ENCODE measurements at regions not wholly inside any gene's neighbourhood (a gene's known extent, or its start where the extent isn't known, plus 50 kb on each side); places are given as distances from the start of the nearest gene placed in this dataset.

DNA sequence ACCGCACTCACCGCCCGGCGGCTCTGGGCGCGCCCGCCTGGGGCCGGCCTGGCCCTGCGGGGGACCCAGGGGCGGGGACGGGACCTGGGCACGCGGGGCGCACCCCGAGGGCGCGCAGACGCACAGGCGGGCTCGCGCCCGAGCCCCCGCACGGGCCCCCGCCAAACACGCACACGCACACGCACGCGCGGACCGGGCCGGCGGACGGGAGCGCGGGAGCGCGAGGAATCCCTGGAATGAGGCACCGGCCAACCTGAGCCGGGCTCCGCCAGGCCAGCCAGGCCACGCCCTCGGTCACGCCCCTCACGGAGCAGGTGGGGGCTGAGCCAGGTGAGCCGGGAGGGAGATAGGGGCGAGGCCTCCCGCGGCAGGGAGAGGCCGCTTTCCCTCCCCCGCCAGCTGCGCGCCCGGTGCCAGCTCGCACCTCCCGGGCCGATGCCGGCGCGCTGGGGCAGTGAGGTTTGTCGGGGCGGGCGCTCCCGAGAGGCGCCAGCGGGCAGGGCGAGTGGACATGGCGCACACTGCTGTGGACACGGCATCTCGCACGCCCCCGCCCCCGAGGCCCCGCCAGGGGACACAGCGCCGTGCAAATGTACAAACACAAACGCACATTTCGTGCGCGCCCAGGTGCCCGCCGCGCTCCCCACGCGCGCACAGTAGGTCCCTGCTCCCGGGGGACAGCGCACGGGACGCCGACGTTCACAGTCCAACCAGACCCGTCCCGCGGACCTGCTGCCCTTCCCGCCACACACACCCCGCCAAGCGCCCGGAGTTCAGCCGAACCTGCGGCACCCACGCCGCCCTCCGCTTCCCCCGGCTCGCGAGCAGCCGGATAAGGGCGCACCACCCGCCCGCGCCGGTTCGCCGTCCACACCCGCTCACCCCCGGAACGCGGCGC lies 75.9 kb upstream of the VGLL4 start:
- TF ChIP-seq, protein P1, sequence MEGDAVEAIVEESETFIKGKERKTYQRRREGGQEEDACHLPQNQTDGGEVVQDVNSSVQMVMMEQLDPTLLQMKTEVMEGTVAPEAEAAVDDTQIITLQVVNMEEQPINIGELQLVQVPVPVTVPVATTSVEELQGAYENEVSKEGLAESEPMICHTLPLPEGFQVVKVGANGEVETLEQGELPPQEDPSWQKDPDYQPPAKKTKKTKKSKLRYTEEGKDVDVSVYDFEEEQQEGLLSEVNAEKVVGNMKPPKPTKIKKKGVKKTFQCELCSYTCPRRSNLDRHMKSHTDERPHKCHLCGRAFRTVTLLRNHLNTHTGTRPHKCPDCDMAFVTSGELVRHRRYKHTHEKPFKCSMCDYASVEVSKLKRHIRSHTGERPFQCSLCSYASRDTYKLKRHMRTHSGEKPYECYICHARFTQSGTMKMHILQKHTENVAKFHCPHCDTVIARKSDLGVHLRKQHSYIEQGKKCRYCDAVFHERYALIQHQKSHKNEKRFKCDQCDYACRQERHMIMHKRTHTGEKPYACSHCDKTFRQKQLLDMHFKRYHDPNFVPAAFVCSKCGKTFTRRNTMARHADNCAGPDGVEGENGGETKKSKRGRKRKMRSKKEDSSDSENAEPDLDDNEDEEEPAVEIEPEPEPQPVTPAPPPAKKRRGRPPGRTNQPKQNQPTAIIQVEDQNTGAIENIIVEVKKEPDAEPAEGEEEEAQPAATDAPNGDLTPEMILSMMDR (IDR thresholded peaks at IDR 0.05; ENCODE audit: insufficient read depth, low read depth, low read length, missing control alignments), result no peak
- peak overlapping the region; percentile 67 for H3K4me3 ChIP-seq (ENCODE audit: low read depth, low read length)
- DNase-seq (ENCODE audit: low read depth), result peak; percentile 74

GRCh38 chr3:11718637-11719405 lies 75.1 kb upstream of the VGLL4 start:
- TF ChIP-seq, protein P1 (IDR thresholded peaks at IDR 0.05; ENCODE audit: insufficient read depth, low read depth, low read length, missing control alignments), result no peak
- DNase-seq (ENCODE audit: low read depth), result peak; percentile 40
- H3K4me3 ChIP-seq (ENCODE audit: low read depth, low read length), result peak overlapping the region; percentile 67

DNA sequence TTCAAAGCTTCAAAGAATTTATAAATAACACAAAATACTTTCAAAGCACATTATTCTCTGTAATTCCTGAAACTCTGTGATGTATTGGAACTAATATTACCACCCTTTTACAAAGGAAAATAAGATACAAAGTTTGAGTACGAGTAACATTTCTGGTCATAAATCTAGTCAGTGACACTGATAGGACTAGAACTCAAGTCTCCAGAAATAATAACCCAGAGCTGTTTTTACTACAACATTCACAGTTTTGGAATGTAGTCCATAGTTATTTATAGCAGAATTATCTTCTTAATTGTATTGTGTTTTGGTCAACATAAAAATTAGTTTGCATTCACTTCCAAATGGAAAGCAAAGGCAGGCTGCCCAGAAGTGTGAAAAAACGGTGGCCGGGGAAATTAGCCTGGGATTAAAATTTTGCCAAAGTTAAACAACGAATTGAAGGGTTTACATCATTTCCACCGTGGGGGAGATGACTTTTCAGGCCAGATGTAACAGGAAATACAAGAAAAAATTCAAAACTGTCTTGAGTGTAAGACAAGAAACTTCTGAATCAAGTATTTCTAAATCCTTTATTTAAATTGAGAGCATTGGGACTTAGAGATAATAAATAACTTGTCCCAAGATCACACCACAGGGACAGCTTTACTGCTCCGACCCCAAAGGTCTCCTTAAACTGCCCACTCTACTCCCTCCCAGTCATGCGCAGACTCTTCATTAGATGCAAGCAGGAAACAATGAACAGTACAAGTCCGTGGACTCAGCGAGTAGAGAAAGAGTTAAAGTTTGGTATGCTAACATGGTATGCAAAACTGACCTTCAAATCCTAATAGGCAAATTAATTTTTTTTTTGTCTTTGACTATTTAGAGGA lies 74.3 kb upstream of the VGLL4 start:
- peak overlapping the region; percentile 67 for H3K4me3 ChIP-seq (ENCODE audit: low read depth, low read length)
- peak; percentile 28 for DNase-seq (ENCODE audit: low read depth)
- TF ChIP-seq, protein P1 (IDR thresholded peaks at IDR 0.05; ENCODE audit: insufficient read depth, low read depth, low read length, missing control alignments), result no peak

GRCh38 chr3:11717301-11717700 lies 73.6 kb upstream of the VGLL4 start:
- H3K4me3 ChIP-seq (ENCODE audit: low read depth, low read length), result no peak overlapping the region
- TF ChIP-seq, protein P1 (IDR thresholded peaks at IDR 0.05; ENCODE audit: insufficient read depth, low read depth, low read length, missing control alignments), result no peak
- no peak for DNase-seq (ENCODE audit: low read depth)

- no peak for DNase-seq (ENCODE audit: low read depth)
- TF ChIP-seq, protein P1 (IDR thresholded peaks at IDR 0.05; ENCODE audit: insufficient read depth, low read depth, low read length, missing control alignments), result no peak
- no peak overlapping the region for H3K4me3 ChIP-seq (ENCODE audit: low read depth, low read length)
These were observed 73.0 kb upstream of the VGLL4 start for GRCh38 chr3:11716573-11717290.

- TF ChIP-seq, protein P1 (IDR thresholded peaks at IDR 0.05; ENCODE audit: insufficient read depth, low read depth, low read length, missing control alignments), result no peak
- no peak overlapping the region for H3K4me3 ChIP-seq (ENCODE audit: low read depth, low read length)
- no peak for DNase-seq (ENCODE audit: low read depth)
These were observed 69.5 kb upstream of the VGLL4 start for GRCh38 chr3:11713171-11713570.

All from GM12865 (cell line).